Fibroblast of skin of back (primary cell): ENCODE measurements at regions not wholly inside any gene's neighbourhood (a gene's known extent, or its start where the extent isn't known, plus 50 kb on each side); places are given as distances from the start of the nearest gene placed in this dataset.
A peak's percentile ranks its signal among the peaks of the same experiment; 100 is the strongest.

ENCODE experiments used
- DNase-seq: peaks from one replicate; pipeline ENCODE4 v3.0.0-alpha.2; 2013

DNA sequence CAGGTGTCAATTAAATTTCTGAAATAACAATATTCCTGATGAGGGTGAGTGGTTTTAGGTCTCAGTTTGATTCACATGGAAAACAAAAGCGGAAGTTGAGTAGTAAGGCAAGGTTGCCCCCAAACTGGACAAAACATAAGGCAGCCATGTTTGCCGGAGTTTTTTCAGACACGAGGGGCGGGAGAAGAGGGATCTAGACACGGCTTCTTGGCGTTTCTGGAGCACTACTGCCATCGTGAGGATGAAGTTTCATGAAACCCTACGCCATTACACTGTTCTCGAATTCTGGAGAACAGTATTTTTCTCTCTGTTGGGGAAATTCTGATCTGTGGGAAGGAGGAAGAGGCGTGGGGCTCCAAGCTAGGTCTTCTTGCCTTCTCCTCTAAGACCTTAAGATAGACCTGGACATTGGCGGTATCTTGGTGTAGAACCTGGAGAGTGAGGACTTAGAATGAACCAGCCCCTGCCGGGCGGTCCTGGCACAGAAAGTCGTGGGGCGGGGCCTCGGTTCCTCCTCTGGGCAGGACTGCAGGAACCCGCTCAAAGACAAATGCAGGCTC lies 160.3 kb downstream of the OR13H1 start:
- no peak for DNase-seq

DNA sequence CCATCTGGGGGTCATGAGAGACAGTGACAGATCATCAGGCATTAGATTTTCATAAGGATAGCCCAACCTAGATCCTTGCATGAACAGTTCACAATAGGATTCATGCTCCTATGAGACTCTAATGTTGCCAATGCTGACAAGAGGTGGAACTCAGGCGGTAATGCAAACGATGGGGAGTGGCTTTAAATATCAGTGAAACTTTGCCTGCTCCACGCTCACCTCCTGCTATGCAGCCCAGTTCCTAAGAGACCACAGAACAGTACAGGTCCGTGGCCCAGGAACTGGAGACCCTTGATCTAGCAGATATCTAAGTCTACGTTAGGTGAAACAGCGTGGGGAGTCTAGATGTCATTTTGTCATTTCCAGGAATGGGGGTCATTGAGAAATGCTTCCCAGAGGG lies 165.7 kb downstream of the OR13H1 start:
- no peak for DNase-seq

DNA sequence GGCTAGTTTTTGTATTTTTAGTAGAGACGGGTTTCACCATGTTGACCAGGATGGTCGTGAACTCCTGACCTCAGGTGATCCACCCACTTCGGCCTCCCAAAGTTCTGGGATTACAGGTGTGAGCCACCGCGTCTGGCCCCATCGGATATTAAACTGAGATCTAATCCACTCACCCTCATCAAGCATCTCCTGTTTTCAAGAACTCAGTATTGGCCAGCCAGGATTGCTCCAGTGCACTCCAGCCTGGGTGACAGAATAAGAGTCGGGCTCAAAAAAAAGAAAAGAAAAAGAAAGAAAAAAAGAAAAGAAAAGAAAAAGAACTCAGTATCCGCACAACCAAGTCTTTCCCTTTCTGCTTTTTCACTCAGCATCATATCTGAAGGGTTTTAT lies 167.6 kb downstream of the OR13H1 start:
- DNase-seq, result no peak

DNA sequence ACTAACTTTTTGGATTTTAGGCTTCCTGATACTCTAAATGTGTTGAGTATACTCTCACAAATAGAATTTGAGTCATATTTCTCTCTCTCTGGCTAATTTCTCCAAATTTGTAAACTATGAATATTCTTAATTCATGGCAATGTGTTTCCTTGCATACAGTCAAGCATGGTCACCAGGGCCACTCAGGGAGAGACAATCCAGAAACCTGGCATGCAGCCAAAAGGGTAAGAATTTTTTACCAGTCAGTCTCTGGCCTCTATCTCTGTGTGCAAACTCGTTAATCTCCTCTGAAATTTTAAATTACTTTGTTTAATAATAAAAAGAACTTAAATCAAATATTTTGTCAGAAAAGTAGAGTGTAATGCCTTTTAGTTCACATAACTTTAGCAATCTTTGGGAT lies 179.8 kb downstream of the OR13H1 start:
- no peak for DNase-seq

DNA sequence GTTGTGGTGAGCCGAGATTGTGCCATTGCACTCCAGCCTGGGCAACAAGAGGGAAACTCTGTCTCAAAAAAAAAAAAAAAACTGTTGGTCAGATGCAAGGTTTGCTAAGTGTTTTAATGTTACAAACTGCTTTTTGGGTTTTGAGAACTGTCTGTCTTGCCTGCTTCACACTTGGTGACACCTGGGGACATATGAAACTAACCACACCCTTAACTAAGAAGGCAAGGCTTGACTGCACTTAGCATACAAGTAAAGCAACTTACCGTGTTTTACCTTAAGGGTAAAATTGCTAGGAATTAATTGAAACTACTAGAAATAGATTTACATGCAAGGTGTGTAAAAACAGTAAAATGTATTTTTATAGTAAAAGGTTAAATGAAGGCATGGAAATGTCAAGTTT lies 180.4 kb downstream of the OR13H1 start:
- DNase-seq, result no peak

DNA sequence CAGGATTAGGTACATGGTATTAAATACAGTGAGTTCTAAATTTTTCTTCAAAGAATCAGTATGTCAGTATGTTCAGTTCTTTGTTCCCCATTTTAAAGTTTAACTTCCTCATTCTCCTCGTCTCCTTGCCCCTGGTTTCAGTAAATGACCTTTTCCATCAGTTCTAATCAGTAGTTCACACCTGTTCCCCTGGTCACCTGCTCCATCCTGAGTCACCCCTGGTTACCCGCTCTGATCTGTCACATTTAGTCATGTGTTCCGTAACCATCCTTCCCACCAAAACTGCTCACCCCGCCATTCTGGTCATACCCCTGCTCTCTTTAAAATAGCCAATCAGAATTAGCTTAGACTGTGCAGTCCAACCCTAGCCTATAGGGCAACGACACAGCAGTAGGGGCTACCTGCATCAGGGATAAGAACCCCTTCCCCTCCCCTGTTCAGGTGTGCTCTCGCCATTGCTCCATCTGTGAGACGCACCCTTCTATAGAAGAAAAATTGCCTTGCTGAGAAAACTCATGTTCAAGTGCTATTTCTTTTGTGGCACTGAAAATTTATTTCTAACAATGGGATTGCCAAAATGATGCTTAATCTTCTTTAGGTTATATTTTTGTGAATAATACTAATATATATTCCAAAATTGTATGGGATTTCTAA lies 181.3 kb downstream of the OR13H1 start:
- DNase-seq, result no peak

DNA sequence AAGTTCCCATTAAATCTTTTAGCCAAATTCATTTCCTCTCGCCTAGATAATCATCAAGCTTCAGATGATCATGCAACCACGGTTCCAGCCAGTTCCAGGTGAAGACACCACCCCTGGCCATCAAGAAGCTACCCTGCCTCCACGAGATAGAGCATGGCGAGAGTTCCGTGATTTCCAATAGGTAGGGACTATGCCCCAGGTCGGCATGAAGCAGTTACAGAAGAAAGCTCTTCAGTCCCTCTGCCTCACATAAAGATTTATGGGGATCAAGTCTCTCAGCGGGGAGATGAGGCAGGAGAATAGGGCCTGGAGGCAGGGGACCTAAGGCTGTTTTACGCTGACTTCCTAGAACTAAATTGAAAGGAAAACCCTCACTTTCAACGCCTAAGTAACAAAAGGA lies 183.9 kb downstream of the OR13H1 start:
- DNase-seq, result no peak

DNA sequence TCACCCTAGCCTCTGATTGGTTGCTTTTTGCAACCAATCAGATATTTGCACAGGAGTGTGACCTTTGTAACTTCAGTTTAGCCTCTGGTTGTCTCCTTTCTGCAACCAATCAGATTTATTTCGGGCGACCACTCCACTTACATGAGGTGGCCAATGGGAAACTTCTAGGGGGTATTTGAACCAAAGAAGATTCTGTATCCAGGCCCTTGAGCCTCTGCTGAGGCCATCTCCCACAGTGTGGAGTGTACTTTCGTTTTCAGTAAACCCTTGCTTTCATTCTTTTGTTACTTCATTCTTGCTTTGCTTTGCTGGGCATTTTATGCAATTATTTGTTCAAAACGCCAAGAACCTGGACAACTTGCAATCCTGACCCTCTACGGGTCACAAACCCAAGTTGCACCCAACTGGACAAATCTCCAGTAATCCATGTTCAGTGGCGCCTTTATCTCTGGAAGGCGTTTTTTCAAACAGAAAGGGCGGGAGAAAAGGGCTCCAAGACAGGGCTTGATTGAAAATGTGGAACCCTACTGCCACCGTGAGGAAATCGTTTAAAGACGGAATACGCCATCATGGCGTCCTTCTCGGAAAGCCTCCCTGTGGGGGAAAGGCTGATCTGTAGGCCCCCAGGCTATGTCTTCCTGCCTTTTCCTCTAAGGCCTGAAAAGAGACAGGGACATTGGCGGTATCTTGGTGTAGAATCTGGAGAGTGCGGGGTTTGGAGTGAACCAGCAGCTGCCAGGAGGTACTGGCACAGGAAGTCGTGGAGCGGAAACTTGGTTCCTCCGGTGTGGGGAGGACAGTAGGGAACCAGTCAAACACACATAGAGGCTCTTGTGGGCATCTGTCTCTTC lies 184.6 kb downstream of the OR13H1 start:
- no peak for DNase-seq

DNA sequence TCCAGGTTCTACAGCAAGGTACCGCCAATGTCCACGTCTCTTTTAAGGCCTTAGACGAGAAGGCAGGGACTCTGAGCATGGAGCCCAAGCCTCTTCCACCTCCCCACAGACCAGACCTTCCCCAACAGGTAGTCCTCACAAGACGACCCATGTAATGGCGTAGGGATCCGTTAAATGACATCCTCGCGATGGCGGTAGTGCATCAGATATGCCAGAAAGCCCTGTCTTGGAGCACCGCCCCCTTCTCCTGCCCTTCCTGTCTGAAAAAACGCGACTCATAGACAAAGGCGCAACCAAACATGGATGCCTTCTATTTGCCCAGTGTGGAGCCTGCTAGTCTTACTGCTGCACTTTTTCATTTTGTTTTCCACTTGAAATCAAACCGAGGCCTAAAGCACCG lies 185.4 kb downstream of the OR13H1 start:
- DNase-seq, result no peak

DNA sequence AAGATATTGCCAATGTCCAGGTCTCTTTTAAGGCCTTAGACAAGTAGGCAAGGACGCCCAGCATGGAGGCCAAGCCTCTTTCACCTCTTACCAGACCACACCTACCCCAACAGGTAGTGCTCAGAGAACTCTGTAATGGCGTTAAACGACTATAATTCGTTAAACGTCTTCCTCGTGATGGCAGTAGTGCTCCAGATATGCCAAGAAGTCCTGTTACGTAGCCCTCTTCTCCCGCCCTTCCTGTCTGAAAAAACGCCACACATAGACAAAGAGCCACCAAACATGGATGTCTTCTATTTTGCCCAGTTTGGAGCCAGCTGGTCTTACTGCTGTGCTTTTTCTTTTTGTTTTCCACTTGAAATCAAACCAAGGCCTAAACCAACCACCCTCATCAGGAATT lies 190.7 kb downstream of the OR13H1 start:
- DNase-seq, result no peak

DNA sequence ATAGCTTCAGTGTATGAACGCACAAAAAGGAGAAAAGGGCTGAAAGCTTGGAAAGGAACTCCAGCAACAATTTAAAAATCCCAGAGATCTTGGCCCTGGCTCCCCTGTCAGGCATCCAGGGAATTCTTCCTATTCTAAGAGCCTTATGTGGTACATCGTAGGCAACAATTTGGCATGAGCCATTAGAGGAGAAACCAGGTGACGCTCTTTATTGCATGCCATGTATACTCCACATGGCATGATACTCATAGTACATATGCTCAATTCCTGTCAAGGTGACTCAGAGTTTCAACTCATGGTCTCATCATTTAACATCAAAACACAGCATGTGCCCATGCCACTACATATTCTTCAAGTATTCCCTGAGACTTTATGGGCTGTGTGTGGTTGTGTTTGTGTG lies 191.3 kb downstream of the OR13H1 start:
- no peak for DNase-seq

DNA sequence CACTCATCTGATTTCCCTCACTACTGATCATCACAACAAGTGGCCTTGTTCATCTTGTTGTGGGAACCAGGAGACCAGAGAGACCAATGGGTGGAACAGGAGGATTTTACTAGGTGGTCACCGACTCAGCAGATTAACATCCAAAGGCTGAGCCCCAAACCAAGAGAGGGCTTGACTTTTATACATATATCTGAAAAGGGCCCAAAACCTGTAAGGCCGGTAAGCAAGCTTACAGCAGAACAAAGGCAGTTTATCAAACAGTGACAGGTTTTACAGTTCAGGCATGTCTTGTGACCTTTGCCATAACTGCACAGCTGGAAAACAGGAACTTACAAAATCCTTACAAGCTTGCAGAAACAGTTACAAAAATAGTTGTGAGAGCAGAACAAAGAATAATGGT lies 195.9 kb downstream of the OR13H1 start:
- DNase-seq, result no peak

DNA sequence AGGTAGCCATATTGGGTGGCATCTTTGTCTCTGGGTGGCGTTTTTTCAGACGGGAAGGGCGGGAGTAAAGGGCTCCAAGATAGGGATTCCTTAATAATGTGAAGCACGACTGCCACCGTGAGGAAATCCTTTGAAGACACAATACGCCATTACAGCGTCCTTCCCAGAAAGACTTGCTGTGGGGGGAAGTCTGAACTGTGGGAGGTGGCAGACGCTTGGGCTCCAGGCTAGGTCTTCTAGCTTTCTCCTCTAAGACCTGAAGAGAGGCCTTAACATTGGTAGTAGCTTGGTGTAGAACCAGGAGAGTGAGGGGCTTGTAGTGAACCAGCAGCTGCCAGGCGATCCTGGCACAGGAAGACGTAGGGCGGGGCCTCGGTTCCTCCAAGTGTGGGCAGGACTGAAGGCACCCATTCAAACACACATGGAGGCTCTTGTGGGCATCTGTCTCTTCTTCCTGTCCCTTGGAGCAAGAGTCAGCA lies 197.3 kb downstream of the OR13H1 start:
- no peak for DNase-seq

DNA sequence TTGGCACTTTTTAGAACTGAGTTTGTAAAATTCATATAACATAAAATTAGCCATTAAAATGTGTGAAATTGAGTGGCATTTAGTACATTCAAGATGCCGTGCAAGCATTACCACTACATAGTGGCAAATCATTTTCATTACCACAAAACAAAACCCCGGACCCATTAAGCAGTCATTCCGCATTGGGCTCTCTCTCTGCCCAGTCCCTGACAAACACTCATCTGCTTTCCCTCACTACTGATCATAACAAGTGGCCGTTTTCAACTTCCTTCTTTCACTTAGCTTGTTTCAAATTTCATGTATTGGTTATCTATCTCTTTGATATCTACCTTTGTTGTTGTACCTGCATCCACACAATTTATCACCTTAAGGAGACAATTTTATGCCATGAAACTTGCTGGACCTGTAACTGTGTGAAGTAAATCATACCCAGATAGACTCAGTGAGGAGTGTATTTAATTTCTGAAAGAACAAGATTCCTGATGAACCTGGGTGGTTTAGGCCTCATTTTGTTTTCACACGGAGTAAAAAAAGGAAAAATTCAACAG lies 202.1 kb downstream of the OR13H1 start:
- DNase-seq, result no peak

DNA sequence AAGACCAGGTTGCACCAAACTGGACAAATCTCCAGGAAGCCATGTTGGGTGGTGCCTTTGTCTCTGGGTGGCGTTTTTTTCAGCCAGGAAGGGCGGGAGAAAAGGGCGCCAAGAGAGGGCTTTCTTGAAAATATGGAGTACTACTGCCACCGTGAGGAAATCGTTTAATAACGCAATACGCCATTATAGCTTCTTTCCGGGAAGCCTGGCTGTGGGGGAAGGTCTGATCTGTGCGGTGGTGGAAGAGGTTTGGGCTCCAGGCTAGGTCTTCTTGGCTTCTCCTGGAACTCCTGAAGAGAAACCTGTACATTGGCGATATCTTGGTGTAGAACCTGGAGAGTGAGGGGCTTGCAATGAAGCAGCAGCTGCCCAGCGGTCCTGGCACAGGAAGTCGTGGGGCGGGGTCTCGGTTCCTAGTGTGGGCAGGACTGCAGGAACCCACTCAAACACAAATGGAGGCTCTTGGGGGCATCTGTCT lies 202.7 kb downstream of the OR13H1 start:
- DNase-seq, result peak; percentile 4

DNA sequence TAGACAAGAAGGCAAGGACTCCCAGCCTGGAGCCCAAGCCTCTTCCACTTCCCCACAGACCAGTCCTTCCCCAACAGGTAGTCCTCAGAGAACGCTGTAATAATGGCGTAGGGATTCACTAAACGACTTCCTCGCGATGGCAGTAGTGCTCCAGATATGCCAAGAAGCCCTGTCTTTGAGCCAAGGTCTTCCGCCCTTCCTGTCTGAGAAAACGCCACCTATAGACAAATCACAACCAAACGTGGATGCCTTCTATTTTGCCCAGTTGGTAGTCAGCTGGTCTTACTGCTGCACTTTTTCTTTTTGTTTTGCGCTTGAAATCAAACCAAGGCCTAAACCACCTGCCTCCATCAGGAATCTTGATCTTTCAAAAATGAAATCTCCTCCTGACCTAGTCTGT lies 203.3 kb downstream of the OR13H1 start:
- DNase-seq, result no peak

DNA sequence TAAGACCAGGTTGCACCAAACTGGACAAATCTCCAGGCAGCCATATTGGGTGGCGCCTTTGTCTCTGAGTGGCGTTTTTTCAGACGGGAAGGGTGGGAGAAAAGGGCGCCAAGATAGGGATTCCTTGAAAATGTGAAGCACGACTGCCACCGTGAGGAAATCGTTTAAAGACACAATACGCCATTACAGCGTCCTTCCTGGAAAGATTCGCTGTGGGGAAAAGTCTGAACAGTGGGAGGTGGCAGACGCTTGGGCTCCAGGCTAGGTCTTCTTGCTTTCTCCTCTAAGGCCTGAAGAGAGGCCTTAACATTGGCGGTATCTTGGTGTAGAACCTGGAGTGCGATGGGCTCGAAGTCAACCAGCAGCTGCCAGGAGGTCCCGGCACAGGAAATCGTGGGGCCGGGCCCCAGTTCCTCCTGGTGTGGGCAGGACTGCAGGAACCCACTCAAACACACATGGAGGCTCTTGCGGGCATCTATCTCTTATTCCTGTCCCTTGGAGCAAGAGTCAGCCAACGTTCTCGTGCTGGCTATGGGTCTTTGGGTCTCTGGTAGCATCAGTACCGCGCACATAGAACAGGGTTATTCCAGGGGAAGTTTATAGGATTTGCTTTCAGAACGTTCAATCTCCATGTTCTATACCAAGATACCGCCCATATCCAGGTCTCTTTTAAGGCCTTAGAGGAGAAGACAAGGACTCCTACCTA lies 208.8 kb downstream of the OR13H1 start:
- DNase-seq, result no peak

DNA sequence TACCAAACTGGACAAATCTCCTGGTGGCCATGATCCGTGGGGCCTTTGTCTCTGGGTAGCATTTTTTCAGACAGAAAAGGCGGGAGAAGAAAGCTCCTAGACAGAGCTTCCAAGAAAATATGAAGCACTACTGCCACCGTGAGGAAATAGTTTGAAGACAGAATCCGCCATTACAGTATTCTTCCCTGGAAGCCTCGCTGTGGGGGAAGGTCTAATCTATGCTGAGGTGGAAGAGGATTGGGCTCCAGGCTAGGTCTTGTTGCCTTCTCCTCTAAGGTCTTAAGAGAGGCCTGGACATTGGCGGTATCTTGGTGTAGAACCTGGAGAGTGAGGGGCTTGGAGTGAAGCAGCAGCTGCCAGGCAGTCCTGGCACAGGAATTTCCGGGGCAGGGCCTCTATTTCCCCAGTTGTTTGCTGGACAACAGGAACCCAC lies 218.9 kb downstream of the OR13H1 start:
- no peak for DNase-seq

DNA sequence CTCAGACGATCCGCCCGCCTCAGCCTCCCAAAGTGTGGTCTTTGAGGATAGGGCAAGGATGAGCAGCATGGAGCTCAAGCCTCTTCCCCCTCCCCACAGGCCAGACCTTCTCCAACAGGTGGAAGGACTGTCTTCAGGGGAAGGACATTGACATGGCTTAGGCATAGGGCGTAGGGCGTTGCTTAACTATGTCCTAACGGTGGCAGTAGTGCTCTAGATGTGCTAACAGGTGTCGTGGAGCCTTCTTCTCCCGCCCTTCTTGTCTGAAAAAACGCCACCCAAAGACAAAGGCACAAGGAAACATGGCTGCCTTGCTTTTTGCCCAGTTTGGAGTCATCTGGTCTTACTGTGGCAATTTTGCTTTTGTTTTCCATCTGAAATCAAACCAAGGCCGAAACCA lies 219.8 kb downstream of the OR13H1 start:
- DNase-seq, result no peak

DNA sequence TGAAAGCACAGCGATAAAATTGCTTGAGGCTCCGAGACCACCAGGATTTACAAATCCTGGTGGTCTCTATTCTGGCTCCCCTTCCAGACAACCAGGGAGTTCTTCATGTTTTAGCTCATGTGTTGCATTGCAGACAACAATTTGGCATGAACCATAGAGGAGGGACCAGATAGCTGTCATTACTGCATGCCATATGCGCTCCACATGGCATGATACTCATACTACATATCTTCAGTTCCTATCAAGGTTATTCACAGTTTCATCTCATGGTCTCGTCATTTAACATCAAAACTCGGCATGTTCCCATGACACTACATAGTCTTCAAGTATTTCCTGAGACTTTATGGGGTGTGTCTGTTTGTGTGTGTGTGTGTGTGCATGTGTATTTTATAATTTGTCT lies 220.3 kb downstream of the OR13H1 start:
- no peak for DNase-seq

DNA sequence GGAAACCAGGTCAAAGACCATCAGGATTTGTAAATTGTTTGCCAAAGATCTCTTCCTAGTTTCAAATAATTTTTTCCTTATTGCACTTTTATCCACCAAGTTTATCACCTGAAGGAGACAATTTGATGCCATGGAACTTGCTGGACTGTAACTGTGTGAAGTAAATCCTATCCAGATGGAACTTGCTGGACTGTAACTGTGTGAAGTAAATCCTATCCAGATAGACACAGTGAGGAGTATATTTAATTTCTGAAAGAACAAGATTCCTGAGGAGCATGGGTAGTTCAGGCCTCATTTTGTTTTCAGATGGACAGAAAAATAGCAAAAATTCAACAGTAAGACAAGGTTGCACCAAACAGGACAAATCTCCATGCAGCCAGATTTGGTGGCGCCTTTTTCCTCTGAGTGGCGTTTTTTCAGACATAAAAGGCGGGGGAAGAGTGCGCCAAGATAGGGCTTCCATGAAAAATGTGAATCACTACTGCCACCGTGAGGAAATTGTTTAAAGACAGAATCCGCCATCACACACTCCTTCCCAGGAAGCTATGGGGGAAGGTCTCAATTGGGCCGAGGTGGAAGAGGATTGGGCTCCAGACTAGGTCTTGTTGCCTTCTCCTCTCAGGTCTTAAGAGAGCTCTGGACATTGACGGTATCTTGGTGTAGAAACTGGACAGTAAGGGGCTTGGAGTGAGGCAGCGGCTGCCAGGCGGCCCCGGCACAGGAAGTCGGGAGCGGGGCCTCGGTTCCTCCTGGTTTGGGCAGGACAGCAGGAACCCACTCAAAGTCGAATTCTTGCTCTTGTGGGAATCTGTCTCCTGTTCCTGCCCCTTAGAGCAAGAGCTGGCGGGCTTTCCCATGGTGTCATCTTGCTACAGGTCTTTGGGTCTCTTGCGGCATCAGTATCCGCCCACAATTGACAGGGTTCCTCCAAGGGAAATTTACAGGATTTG lies 234.7 kb downstream of the OR13H1 start:
- no peak for DNase-seq

DNA sequence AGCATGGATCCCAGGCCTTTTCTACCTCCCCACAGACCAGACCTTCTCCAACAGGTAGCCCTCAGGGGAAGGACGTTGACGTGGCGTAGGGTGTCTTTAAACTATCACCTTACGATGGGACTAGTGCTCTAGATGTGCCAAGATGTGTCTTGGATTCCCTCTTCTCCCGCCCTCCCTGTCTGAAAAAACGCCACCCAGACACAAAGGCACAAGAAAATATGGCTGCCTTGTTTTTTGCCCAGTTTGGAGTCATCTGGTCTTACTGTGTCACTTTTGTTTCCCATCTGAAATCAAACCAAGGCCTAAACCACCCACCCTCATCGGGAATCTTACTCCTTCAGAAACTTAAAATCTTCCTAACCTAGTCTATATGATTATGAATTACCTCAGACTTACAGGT lies 235.4 kb downstream of the OR13H1 start:
- DNase-seq, result no peak
